BJ (cell line): ENCODE measurements at regions not wholly inside any gene's neighbourhood (a gene's known extent, or its start where the extent isn't known, plus 50 kb on each side); places are given as distances from the start of the nearest gene placed in this dataset.

Experiments
- CTCF ChIA-PET: fragments of 350-600 bp; formaldehyde crosslinking; extraction: SDS; loops from one replicate; lab custom pipeline; 2021; ENCODE audit warnings: antibody characterized with exemption, inconsistent platforms; lab: Yijun Ruan, JAX
- POLR2A ChIA-PET: fragments of 300-600 bp; sonication (Branson Sonifier 250); formaldehyde crosslinking; extraction: SDS; loops from one replicate; lab custom pipeline; 2021; ENCODE audit warnings: antibody characterized with exemption; lab: Charles Lee
- DNase-seq: peaks from one replicate; pipeline ENCODE4 v3.0.0-alpha.2; 2011; ENCODE audit warnings: low read depth
- H3K27me3 ChIP-seq: 2 replicates; pipeline ENCODE4 v1.6.0; 2011; ENCODE audit warnings: low read length; ENCODE audit not compliant: control insufficient read depth, insufficient read depth
- H3K36me3 ChIP-seq: 2 replicates; pipeline ENCODE4 v1.5.1; 2011; ENCODE audit warnings: low read length; ENCODE audit not compliant: control insufficient read depth, insufficient read depth
- H3K4me3 ChIP-seq: 2 replicates; pipeline ENCODE4 v1.5.1; 2011; ENCODE audit warnings: low read depth, mild to moderate bottlenecking, control low read depth, low read length
- TF ChIP-seq, protein P1 (sequence below): IDR thresholded peaks from 2 replicates; pipeline ENCODE4 v1.5.1; 2011; ENCODE audit warnings: low read depth, mild to moderate bottlenecking, control low read depth, inconsistent platforms, low read length, moderate library complexity; ENCODE audit not compliant: insufficient read depth

DNA sequence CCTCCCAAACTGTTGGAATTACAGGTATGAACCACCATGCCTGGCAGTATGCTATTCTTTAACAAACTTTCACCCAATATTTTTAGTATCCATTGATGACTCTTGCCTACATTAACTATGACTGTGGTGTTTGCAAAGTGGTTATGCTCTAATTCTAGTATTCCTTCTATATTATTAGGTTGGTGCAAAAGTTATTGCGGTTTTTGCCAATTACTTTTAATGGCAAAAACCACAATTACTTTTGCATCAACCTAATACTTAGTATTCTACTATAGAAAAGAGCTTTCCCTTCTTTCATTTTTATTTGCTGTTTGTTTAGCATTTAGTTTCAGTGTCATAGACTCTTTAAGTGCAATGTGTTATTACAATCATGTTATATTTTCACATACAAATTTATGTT, 760.6 kb downstream of the NR2F2 start:
- no peak for DNase-seq
- Histone ChIP-seq H3K36me3 (no peaks in the 10 kb centered on the region), H3K27me3 (no peaks in the 10 kb centered on the region), H3K4me3 (no peak overlapping the region)
- CTCF ChIA-PET, result no interaction called here
- POLR2A ChIA-PET, result no interaction called here
- TF ChIP-seq, protein P1, sequence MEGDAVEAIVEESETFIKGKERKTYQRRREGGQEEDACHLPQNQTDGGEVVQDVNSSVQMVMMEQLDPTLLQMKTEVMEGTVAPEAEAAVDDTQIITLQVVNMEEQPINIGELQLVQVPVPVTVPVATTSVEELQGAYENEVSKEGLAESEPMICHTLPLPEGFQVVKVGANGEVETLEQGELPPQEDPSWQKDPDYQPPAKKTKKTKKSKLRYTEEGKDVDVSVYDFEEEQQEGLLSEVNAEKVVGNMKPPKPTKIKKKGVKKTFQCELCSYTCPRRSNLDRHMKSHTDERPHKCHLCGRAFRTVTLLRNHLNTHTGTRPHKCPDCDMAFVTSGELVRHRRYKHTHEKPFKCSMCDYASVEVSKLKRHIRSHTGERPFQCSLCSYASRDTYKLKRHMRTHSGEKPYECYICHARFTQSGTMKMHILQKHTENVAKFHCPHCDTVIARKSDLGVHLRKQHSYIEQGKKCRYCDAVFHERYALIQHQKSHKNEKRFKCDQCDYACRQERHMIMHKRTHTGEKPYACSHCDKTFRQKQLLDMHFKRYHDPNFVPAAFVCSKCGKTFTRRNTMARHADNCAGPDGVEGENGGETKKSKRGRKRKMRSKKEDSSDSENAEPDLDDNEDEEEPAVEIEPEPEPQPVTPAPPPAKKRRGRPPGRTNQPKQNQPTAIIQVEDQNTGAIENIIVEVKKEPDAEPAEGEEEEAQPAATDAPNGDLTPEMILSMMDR, result no peak

DNA sequence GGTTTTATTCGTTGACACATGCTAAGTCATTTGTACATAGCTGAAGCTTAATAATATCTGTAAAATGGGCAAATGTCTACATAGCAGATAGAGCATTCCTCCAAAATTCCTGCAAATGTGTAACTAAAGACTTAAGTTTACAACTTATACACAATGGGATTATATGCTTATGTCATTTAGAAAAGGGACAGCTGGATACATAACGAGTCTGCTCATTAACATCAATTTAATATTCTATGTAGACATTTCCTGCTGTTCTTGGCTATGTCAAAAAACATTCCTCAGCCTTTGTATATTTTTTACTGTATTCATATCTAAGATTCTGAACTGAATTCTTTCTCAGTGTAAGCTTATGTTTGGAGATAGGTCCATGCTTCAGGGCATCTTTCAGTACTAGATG, 762.2 kb downstream of the NR2F2 start:
- TF ChIP-seq, protein P1, result no peak
- ChIA-PET POLR2A (no interaction called here), CTCF (no interaction called here)

GRCh38 chr15:97096303-97096835, 765.9 kb downstream of the NR2F2 start:
- TF ChIP-seq, protein P1, result no peak
- no peaks in the 10 kb centered on the region for H3K27me3 ChIP-seq
- ChIA-PET CTCF (no interaction called here), POLR2A (no interaction called here)
- H3K4me3 ChIP-seq, result no peak overlapping the region
- no peaks in the 10 kb centered on the region for H3K36me3 ChIP-seq
- no peak for DNase-seq

More for the DNA sequence above, 762.2 kb downstream of the NR2F2 start:
- H3K27me3 ChIP-seq, result no peaks in the 10 kb centered on the region
- H3K4me3 ChIP-seq, result no peak overlapping the region
- no peaks in the 10 kb centered on the region for H3K36me3 ChIP-seq
- DNase-seq, result no peak

DNA sequence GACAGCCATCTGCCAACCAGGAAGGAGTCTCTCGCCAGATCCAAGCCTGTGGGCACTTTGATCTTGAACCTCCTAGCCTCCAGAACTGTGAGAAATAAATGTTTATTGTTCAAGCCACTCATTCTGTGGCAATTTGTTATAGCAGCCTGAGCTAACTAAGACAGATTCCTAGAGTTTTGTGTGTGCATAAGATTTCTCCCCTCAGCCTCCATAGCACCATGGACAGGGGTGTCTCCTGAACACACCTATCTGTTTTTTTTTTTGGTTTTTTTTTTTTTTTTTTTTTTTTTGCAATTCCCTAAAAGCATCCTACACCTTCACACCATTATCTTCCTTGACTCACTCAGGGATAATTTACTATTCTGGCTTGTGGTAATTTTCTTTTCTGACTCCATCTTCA, 768.5 kb downstream of the NR2F2 start:
- no peaks in the 10 kb centered on the region for H3K27me3 ChIP-seq
- no peaks in the 10 kb centered on the region for H3K36me3 ChIP-seq
- TF ChIP-seq, protein P1, result no peak
- DNase-seq, result no peak
- CTCF ChIA-PET, result no interaction called here
- no peak overlapping the region for H3K4me3 ChIP-seq
- POLR2A ChIA-PET, result no interaction called here

GRCh38 chr15:97101572-97101971, 771.1 kb downstream of the NR2F2 start:
- Histone ChIP-seq H3K36me3 (no peaks in the 10 kb centered on the region), H3K27me3 (no peaks in the 10 kb centered on the region), H3K4me3 (no peak overlapping the region)
- ChIA-PET CTCF (no interaction called here), POLR2A (no interaction called here)
- DNase-seq, result no peak
- TF ChIP-seq, protein P1, result no peak
